ENCODE measurements at regions not wholly inside any gene's neighbourhood (a gene's known extent, or its start where the extent isn't known, plus 50 kb on each side); places are given as distances from the start of the nearest gene placed in this dataset.

DNA sequence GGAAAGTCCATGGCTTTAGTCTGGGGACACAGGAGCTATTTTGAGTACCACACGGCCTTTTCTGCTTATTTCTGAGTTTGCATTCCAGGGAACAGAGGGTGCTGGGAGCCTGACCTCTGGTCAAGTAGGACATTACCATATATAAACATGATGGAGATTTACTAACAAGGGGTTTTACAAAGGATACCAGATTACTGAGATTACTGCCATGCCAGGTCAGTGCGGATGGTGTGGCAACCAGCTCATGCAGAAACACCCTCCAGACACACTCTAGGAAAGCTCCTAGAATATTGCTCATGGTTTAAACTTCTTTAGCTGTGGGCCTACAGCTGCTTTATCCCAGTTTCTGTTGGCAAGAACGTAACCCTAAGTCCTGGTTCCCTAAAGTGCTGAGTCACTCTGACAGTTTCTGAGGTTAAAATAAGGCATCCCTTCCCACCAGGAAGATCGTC lies 54.3 kb upstream of the AGTR1 start:
- CTCF ChIA-PET = no interaction called here
- TF ChIP-seq, protein P1, sequence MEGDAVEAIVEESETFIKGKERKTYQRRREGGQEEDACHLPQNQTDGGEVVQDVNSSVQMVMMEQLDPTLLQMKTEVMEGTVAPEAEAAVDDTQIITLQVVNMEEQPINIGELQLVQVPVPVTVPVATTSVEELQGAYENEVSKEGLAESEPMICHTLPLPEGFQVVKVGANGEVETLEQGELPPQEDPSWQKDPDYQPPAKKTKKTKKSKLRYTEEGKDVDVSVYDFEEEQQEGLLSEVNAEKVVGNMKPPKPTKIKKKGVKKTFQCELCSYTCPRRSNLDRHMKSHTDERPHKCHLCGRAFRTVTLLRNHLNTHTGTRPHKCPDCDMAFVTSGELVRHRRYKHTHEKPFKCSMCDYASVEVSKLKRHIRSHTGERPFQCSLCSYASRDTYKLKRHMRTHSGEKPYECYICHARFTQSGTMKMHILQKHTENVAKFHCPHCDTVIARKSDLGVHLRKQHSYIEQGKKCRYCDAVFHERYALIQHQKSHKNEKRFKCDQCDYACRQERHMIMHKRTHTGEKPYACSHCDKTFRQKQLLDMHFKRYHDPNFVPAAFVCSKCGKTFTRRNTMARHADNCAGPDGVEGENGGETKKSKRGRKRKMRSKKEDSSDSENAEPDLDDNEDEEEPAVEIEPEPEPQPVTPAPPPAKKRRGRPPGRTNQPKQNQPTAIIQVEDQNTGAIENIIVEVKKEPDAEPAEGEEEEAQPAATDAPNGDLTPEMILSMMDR (conservative IDR thresholded peaks at IDR 0.05; ENCODE audit: low read depth) = no peak
- no peak for DNase-seq (ENCODE audit: low spot score)
- H3K27ac ChIP-seq = no peak overlapping the region
- POLR2A ChIA-PET (ENCODE audit: low non-redundant PET) = no interaction called here

DNA sequence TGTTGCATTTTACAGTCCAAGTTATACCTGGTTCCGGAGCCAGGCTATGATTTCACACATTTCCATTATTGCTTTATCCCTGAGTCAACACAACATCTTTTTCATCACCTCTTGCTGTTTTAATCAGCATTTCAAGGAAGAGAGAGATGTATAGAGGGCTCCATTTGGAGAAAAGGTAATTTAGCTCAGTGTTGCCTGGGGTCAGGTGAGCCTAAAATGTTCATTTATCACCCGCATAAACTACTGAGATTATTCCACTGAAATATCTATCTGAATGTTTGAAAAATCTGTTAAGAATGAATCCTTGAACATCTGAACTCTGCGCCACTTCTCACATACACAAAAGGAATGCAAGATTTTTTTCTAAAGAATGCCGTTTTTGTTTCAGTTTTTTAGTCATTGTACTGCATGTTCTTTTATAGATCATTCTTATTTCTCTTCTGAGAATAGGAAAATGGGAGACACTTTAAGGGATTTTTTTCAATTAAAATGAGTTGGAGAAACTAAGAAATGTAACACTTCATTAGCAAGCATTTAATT lies 51.5 kb upstream of the AGTR1 start:
- no peak for DNase-seq (ENCODE audit: low spot score)
- H3K27ac ChIP-seq = no peak overlapping the region
- ChIA-PET POLR2A (ENCODE audit: low non-redundant PET) (no interaction called here), CTCF (interaction anchor here (0.6 kb wide), 1 partner anchor 132 kb away, joined by 3 read pairs; no protein-coding TSS in a partner anchor)
- TF ChIP-seq, protein P1 (conservative IDR thresholded peaks at IDR 0.05; ENCODE audit: low read depth) = no peak

Data from RWPE1 (cell line).